HG03521 (cell line): ENCODE measurements at regions not wholly inside any gene's neighbourhood (a gene's known extent, or its start where the extent isn't known, plus 50 kb on each side); places are given as distances from the start of the nearest gene placed in this dataset.
"Not testable (repeated sequence)": the region's sequence is repeated elsewhere in the genome, so short reads cannot be mapped to it uniquely, and the experiment has no call there.

Experiments
- ATAC-seq: cut with Tn5 transposase; IDR thresholded peaks from one replicate; pipeline ENCODE4 v1.9.1; 2021; ENCODE audit warnings: mild to moderate bottlenecking, moderate library complexity; ENCODE audit not compliant: unreplicated experiment

DNA sequence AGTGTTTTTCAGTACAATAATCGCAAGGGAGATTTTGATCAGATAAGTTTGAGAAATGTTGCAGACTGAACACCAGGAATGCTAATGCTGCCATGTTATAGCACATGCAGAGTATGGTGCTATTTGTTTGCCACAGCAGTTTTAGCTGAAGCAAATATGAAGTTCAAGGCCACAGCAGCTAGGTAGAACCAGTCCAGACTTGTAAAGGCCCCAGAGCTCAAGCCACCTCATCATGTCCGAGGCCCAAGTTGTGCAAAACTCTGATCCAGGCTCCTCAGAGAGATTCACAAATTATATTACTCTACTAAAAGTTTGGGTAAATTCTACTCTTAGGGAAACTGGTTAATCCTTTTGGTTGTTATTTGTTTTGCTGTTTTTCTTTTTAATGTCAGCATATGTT is 2702.6 kb downstream of the PCDH9 start:
- no peak for ATAC-seq

DNA sequence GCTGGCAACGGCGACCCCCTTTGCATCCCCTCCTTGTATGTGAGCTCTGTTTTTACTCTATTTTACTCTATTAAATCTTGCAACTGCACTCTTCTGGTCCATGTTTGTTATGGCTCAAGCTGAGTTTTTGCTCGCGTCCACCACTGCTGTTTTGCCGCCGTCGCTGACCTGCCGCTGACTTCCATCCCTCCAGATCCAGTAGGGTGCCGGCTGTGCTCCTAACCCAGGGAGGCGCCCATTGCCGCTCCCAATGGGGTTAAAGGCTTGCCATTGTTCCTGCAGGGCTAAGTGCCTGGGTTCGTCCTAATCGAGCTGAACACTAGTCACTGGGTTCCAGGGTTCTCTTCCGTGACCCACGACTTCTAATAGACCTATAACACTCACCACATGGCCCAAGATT is 2704.4 kb downstream of the PCDH9 start:
- no peak for ATAC-seq

DNA sequence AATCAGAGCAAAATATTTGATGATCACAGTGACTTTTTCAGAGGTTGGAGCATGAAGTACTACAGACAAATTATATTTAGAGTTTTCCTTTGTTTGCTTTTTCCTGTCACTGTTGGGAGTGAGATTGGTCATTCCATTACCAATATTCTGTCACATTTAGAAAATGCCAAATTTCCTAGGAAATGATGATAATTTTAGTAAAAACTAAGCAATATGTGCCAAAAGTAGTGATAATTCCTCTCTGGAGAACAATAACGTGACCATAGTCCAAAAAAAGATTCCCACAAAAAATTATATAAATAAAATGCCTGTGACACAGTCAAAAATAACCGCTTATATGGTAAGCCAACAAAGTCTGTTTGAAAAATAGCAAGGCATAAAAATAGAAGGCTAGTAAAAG is 2719.4 kb downstream of the PCDH9 start:
- ATAC-seq = no peak

DNA sequence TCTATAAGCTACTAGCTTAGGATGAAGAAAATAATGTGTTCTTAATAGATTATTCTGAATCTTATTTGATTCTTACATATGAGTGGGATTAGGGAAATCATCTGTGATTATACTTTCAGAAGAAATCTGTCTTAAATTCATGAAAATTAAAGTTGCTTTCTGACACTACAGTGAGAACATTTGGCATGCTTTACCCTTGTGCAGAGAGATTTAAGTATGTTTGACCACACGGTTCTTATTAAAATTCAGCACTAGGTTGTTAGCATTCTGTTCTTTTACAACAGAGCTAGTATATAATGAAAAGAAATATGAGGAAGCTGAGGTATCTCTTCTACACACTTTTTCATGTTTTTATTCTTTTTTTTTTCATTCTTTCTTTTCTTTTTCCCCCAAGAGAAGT is 2723.9 kb downstream of the PCDH9 start:
- ATAC-seq = no peak

DNA sequence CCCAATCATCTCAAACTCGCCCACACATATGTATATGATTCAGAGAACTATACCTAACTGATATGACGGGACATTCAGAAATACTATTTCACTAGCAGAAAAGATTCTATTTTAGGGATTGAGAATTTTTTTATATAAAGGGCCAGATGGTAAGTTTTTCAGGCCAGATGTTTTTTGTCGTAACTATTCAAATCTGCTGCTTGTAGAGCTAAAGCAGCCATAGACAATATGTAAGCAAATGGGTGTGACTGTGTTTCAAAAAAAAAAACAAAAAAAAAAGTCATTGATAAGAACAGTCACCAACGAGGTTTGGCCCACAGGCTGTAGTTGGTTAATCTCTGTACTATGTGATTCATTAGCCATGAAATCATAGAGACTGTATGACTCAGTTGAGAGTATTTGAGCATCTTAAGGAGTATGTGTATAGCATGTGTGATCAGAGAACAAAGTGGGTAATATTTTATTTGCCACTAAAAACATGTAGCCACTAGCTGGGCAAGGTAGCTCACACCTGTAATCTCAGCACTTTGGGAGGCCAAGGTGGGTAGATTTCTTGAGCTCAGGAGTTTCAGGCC is 2724.7 kb downstream of the PCDH9 start:
- no peak for ATAC-seq

DNA sequence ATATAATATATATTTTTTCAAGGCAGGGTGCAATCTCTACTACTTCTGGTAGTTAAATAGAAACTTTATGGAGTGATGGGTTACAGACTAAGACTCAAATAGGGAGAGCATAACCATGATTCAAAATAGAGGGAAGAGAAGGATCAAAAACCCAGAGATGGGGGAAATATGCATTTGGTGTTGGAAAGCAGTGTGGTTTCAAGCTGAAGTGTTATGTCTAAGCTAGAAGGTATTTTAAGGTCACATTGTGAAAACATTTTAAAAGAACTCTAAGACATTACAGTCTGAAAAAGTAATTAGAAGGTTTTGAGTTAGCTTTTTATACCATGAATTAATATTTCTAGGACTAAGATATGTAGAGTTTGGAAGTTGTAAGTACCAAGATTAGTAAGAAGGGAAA is 2741.4 kb downstream of the PCDH9 start:
- no peak for ATAC-seq

DNA sequence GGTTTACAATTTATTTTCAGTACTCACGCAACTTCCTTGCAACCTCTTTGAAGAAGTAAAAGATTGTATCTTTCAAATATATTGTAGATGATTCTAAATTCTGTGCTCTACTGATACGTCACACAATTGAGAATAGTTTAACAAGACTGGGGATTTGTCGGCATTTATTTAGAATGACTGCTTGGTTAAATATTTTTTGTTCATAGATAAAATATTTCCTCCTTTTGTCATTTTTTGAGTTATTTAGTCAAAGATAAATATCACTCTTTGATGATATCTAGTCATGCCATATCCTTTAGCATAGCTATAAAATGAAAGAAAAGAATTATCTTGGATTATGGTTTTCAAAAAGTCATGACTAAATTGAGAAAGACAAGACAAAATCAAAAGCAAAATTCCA is 2747.8 kb downstream of the PCDH9 start:
- no peak for ATAC-seq

DNA sequence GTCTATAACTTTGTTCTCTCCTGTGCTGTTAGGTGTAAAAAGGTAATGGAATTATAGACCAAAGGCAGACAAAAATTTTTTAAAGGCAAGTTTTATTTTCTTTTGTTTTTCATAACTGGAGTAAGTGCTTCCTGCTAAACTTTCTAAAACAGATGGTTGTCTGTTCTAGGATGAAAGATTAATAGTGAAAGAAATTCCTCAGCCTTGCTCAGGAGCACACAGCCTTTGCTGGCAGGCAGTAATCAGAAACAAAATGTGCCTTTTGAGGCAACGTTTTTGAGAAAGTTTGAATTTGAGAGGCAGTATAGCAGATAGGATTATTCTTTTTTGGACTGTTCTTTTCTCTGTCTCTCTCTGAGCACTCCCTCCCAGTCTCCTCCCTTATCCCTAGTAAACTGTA is 2749.5 kb downstream of the PCDH9 start:
- ATAC-seq = no peak

DNA sequence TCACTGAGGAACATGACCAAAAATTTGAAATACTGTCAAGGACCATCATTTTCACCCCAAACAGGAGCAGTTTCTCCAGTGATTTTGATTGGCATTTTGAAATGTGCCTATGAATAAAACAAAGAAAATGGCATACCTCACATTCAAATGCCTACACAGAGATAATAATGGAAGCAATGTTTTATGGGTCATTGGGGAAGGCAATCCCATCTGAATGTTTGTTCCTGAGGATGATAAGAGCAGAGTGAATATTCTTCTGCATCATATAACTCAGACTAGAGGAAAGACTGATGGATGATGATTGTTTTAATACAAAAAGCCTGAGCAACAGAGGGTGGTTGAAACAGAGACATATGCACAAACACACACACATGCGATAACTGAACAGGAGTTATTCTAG is 2749.9 kb downstream of the PCDH9 start:
- ATAC-seq = no peak

DNA sequence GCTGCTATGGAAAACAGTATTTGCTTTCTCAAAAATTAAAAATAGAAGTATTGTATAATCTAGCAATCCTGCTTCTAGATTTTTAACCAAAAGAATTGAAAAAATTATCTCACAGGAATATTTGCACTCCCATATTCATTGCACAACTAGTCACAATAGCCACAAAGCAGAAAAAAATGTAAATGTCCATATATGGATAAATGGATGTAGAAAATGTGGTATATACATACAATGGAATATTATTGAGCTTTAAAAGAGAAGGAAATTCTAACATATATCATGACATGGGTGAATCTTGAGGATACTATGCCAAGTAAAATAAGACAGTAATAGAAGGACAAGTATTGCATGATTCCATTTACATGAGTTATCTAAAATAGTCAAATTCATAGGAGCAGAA is 2753.0 kb downstream of the PCDH9 start:
- ATAC-seq = no peak

DNA sequence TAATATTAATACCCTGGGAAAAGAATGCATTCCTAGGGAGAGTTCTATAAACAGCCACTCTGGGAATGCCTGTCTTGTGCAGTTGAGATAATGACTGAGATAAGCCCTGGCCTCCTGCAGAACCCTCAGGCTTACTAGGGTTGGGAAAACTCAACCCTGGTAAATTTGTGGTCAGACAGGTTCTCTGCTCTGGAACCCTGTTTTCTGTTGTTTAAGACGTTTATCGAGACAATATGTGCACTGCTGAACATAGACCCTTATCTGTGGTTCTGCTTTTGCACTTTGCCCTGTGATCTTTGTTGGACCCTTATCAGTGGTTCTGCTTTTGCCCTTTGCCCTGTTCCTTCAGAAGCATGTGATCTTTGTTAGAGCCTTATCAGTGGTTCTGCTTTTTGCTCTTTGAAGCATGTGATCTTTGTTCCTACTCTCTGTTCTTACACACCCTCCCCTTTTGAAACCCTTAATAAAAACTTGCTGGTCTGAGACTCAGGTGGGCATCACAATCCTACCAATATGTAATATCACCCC is 2754.0 kb downstream of the PCDH9 start:
- ATAC-seq = not testable (repeated sequence)

DNA sequence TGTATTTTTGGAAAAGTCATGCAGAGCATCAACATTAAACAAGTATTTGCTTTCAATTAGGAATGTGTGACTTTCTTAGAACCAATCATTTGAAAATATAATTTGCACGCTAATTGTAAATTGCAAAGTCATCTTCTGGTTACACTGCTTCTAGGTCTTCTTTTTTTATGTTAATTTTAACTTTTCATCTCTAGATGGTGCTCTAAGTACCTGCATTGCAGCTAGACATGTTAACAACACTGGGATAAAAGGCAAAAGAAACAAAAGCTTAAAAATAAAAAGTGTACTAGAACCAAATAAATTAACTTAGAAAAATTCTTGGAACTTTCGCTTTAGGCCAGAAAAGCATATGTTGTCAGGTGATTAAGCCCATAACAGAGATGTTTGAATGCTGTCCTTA is 2758.2 kb downstream of the PCDH9 start:
- ATAC-seq = no peak

DNA sequence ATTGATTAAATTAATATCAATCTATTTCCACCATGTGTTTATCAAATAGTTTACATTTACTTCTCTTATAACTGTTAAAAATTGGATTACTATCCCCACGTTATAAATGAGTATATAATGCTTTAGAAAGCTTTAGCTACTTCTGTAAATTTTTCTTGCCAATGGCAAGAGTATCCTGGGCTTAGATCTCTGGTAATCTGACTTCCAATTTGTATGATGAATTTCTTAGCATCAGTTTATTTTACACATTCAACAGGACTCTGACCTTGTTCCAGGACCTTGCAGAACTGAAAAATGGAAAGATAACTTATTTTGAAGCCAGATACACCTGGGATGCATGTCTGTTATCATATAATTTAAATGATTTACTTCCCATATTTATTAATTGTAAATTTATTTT is 2759.4 kb downstream of the PCDH9 start:
- ATAC-seq = no peak

DNA sequence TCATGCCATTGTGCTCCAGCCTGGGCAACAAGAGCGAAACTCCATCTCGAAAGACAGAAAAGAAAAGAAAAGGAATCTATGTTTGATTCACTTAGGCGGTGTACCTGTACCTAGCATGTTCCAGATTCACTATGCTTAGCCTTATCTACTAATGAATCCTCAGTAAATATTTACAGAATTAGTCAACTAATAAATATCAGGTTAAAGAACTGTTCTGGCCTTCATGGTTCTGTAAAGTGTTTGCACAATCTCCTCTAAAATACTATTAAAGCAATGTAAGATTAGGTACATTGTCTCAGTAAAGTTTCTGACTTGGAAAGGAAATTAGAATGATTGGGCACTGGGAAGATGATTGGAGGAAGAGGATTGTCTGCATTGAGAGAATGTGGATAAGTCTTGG is 2770.4 kb downstream of the PCDH9 start:
- ATAC-seq = no peak

DNA sequence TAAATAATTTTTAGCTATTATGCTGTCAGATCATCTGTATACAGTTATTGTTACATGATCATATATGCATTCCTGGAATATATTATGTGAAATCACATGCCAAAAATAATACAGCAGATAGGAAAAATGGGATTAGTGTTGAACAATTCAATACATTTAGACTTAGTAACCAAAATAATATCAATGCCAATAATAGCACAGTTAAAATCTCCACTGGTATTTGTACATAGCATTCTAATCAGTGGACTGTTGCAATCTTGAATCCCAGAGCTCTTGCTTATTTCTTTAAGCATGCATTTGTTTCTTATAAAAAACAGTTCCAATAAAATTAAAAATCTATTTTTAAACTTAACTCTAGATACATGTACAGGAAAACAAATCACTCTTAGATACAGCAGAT is 2772.2 kb downstream of the PCDH9 start:
- ATAC-seq = no peak

DNA sequence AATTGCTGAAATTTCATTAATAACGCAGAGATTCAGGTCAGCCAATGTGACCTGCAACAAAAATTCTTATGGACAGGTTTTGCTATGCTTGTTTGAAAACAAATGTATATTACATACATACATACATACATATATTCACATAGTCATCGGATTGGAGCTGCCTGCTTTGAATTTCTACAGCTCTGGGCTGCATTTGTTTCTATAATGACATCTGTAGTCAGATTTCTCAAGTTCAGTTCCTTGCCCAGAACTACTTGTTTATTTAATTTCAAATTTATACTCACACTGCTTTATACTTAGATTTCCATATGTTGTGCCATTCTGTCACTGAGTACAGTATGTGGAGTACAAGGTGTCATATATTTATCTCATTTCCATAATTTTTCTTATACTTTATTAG is 2775.0 kb downstream of the PCDH9 start:
- ATAC-seq = no peak

DNA sequence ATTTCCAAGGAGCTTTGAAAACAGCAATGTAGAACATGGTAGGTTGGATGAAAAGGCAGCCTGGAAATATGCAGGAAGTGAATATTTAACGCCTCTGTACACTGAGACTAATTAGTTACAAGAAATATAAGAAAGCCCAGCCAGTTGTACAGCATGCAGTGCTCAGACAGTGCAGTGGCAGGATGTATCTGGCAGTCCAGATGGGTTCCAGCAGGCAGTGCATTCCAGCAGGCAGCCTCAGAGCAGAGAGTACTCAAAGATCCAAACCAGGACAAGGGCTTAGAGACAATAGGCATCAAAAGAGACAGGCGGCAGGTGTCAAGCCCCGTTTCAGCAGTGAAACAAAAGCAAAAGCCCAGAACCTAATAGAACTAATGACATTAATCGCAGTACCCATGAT is 2776.3 kb downstream of the PCDH9 start:
- ATAC-seq = no peak

DNA sequence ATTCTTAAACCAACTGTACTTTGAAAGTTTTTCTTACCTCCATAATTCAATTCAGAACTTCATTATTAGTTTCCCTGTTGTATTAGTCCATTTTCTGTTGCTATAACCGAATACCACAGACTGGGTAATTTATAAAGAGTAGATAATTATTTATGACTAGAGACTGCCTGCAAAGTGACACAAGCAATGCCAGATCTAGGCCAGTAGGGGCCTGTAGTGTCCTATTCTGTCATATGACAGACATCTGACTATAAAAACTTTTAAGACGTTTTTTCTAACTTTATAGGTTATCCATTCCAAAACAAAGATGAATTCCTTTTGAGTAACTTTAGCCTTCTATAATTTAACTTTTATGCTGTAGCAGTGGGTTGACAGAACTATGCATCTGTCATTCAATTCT is 2783.8 kb downstream of the PCDH9 start:
- ATAC-seq = no peak

DNA sequence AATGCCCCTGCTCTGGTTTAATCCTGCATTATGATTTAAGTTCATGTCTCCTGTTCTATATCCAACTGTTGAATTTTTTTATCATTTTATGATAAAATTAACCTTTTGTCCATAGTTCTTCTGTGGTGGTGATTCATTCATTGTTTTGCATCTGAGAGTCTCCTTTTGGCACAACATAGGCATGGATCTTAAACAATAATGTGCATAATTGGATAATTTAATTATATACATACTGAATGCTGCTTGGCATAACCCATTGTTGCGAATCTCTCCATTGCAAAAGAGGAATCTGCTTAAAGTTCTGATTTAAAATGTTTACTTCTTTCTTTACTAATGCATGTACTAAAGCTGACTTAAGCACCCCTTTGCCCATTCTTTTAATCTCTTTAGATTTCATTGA is 2788.4 kb downstream of the PCDH9 start:
- no peak for ATAC-seq

DNA sequence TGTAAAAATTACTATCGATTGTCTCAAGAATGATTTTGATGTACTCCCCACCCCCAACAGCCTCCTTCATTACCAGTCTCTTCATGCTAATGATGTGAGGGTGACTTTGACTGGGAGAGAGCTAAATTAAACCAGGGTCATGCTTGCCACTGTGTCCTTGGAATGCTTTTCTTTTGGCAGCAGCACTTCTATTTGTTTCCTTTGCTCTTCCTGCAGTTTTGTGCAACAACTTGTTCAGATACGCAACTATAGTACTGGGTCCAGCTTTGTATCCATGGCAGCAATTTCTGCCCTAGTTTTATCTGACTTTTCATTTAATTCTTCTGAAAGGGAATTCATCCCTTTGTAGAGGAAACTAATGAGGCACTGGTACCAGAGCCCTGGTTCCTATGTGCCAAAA is 2792.1 kb downstream of the PCDH9 start:
- no peak for ATAC-seq

DNA sequence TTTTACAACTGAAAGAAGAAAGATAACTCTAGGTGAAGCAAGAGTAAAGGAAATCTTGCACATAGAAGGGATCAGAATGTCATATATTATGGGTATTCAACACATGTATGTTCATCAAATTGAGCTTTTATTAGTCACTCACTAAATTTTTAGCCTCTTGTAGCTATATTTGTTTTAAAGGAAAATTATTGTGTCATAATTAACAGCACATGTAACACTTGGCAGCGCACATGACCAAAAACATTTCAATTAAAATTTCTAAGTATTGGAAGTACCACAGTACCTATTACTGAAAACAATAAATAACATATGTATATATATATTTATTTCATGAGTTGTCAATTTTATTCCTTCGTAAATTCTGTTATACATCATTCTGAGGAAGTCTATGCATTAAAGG is 2800.4 kb downstream of the PCDH9 start:
- ATAC-seq = no peak

DNA sequence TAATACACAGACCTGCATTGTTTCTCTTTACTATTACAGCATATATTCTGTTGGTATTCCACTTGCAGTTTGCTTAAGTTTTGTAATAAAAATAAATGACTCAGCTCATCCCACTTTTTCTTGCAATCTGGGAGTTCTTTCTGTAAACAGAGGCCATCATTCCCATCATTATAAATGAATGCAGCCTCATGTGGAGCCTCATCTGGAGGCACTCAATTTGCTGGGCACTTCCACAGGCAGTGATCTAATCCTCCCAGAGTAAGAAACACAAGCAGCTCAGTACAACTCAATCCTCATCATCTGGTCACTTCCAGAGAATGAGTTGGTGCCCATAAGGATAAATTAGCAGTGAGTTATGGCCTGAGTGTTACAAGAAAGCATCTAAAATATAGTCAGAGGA is 2801.9 kb downstream of the PCDH9 start:
- ATAC-seq = no peak

DNA sequence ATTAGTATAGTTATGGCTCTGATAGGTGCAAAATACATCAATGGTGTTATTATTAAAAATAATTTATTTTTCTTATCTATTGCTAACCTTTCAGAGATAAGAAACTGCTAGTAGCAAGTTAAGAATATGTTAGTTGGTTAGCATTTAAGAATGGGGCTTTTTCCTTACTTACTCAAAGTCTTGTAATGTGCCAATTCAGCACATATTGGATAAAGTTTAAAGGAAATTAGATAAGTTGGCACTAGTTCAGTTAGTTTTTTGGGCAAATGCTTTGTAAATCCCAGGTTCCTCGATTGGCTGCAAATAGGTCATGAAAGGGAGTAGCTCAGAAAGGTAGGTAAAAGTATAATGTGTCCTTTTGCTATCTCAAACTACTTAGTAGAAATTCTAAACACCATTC is 2806.7 kb downstream of the PCDH9 start:
- no peak for ATAC-seq

DNA sequence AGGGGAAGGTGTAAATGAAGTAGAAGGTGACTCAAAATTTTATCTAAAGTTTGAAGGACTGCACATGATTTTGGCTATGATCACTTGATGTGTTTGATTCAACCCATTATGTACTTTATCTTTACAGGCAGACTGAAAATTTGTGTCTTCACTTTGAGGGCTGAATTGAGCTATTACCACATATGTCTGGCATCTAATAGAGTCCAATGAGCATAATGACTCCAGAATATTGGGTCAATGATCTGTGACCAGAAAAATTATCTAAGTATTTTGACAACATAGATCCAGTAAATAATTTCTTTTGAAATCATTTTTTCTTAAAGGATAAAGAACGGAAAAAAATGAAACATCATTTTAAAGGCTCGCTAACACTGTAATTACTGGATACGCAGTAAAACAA is 2810.0 kb downstream of the PCDH9 start:
- ATAC-seq = no peak
